Body of pancreas (tissue), 4 donors: ENCODE measurements at regions not wholly inside any gene's neighbourhood (a gene's known extent, or its start where the extent isn't known, plus 50 kb on each side); places are given as distances from the start of the nearest gene placed in this dataset.

ENCODE experiments used
- ATAC-seq: fragments of 150-250 bp; one replicate; pipeline ENCODE4 v1.9.1; 2016
- DNase-seq, 4 donors: peaks; one replicate each; pipeline ENCODE4 v3.0.0-alpha.2; 2019
- H3K27ac ChIP-seq, 4 donors: fragments of 200-600 bp; sonication (generic); 1 replicate in 3 of 4; 2 replicates in 1 of 4; pipeline versions ENCODE4 v1.5.1 to v1.6.1; 2016 to 2019; ENCODE audit warnings: mild to moderate bottlenecking in 1 of 4, mixed read lengths in 1 of 4, moderate library complexity in 1 of 4
- H3K27me3 ChIP-seq, 2 donors: fragments of 200-600 bp; sonication (generic); one replicate each; pipeline ENCODE4 v1.6.0; 2016; ENCODE audit warnings: mild to moderate bottlenecking in 1 of 2
- H3K36me3 ChIP-seq, 2 donors: fragments of 200-600 bp; sonication (generic); replicated peaks in 1 of 2; 2 replicates each; pipeline ENCODE4 v1.5.1; 2016; ENCODE audit warnings: low read depth in 2 of 2; ENCODE audit not compliant: insufficient read depth in 1 of 2
- H3K4me1 ChIP-seq: fragments of 200-600 bp; sonication (generic); one replicate; pipeline ENCODE4 v1.6.0; 2016
- H3K4me3 ChIP-seq, 2 donors: fragments of 200-600 bp; sonication (generic); 1 replicate in 1 of 2; 2 replicates in 1 of 2; pipeline ENCODE4 v1.5.1; 2016 to 2019
- H3K9me3 ChIP-seq, 3 donors: fragments of 200-600 bp; sonication (generic); 1 replicate in 2 of 3; 2 replicates in 1 of 3; pipeline ENCODE4 v1.5.1; 2016
- POLR2A ChIP-seq, 3 donors: fragments of 450-650 bp; IDR thresholded peaks; one replicate each; pipeline ENCODE4 v1.6.1; 2016; ENCODE audit warnings: antibody characterized with exemption in 3 of 3, mild to moderate bottlenecking in 2 of 3
- WGBS, 2 donors: methylation state at CpG; one replicate each; pipeline ENCODE4 v1.1.5; 2017; 5-methylcytosine and 5-hydroxymethylcytosine counted together
- intact Hi-C: fragments of 100-400 bp; cut with DNase I; formaldehyde crosslinking; loops from one replicate; pipeline ENCODE4 v1.15.1; 2023
- TF ChIP-seq, protein P1 (sequence below), 7 experiments: fragments of 450-650 bp in 4 of 7; fragments of 200-600 bp in 3 of 7; sonication (generic) in 3 of 7; IDR thresholded peaks; one replicate each; pipeline ENCODE4 v1.5.1; 2016 to 2019; ENCODE audit warnings: antibody characterized with exemption in 7 of 7

DNA sequence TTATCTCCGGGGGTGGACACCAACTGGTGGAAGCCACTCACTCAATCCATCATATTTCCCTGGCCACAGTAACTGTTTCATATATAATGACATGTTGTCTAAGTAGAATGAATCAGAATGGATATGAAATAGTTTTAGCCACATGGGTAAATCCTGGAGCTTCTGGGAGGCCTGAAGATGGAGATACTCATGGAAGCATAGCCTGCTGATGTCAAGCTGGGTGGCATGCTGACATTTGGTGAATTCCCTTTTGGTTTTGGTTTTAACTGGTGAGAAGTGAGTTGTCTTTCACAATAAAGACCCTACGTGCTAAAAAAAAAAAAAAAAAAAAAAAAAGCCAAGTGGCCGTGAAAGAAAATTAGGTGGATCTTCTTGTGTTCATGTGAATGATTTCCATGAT is 105.3 kb upstream of the ITGA6 start:
- ATAC-seq (no peak), DNase-seq (no peak)
- no peaks in the 10 kb centered on the region for H3K27me3 ChIP-seq
- intact Hi-C loops: no loop called here
- no peaks in the 10 kb centered on the region for H3K9me3 ChIP-seq
- H3K27ac ChIP-seq: no peak overlapping the region
- H3K4me1 ChIP-seq: peaks cover 4% of the 10 kb centered on the region
- WGBS, 2 donors: 87 to 88% methylated on average over 3 of the region's 3 CpGs
- no peaks in the 10 kb centered on the region for H3K36me3 ChIP-seq
- TF ChIP-seq, protein P1, sequence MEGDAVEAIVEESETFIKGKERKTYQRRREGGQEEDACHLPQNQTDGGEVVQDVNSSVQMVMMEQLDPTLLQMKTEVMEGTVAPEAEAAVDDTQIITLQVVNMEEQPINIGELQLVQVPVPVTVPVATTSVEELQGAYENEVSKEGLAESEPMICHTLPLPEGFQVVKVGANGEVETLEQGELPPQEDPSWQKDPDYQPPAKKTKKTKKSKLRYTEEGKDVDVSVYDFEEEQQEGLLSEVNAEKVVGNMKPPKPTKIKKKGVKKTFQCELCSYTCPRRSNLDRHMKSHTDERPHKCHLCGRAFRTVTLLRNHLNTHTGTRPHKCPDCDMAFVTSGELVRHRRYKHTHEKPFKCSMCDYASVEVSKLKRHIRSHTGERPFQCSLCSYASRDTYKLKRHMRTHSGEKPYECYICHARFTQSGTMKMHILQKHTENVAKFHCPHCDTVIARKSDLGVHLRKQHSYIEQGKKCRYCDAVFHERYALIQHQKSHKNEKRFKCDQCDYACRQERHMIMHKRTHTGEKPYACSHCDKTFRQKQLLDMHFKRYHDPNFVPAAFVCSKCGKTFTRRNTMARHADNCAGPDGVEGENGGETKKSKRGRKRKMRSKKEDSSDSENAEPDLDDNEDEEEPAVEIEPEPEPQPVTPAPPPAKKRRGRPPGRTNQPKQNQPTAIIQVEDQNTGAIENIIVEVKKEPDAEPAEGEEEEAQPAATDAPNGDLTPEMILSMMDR (IDR thresholded peaks at IDR 0.05): no peak
- TF ChIP-seq POLR2A (IDR thresholded peaks at IDR 0.05): no peak
- H3K4me3 ChIP-seq: no peak overlapping the region

DNA sequence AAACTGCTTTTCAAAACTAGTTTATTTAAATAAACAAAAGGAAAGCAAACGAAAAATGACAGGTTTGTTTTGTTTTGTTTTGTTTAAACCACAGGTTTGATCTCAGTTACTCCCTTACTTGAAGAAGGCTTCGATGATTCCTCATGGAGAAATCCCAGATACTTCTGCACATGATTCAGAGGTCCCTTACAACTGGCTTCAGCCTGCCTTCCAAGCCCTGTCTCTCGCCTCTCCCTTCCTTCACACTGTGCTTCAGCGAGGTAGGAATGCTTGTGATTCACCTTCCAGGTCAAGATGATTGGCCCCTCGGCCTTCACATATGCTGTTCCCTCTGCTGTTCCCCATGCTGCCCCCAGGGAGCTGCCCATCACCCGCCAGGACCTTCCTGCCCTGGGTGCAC is 104.1 kb upstream of the ITGA6 start:
- Histone ChIP-seq H3K36me3 (no peaks in the 10 kb centered on the region), H3K27ac (no peak overlapping the region), H3K27me3 (no peaks in the 10 kb centered on the region), H3K9me3 (no peaks in the 10 kb centered on the region), H3K4me3 (no peak overlapping the region), H3K4me1 (peaks cover 4% of the 10 kb centered on the region)
- DNase-seq (no peak), ATAC-seq (no peak)
- intact Hi-C loops: no loop called here
- no peak for TF ChIP-seq POLR2A (IDR thresholded peaks at IDR 0.05)
- TF ChIP-seq, protein P1 (IDR thresholded peaks at IDR 0.05): no peak
- WGBS, 2 donors: 75 to 76% methylated on average over 6 of the region's 6 CpGs

DNA sequence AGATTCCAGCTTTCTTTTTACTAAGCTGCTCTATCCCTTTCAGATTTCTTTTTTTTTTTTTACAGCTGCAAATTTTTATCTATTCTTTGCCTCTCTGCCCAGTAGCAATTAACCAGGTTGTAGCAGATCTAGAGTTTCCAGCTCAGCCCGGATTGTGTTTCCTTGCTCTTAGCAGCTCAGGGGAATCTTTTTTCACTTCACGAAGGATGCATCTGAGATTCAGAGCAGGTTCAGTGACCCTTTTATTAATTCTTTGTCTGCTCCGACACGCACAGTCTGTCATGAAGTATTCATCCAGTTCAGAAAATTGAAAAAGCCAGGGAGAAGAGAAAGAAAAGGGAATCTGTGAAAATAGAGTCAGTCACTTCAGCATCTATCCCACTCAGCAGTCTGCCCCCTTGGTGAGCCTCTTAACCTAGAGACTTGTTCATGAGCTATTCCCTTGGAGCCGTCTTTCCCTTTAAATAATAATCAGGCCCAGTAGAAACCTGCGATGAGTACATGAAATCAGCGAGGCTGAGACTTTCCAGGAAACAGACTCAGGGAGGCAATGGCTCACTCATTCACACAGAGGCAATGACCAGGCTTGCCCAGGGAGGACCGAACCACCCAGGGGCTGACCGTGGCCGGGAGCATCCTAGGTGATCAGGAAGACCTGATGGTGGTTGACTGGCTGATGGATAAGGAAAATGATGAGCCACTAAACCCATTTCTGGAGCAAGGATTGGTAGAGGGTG is 103.4 kb upstream of the ITGA6 start:
- intact Hi-C loops: no loop called here
- H3K9me3 ChIP-seq: no peaks in the 10 kb centered on the region
- no peak overlapping the region for H3K4me3 ChIP-seq
- TF ChIP-seq, protein P1 (IDR thresholded peaks at IDR 0.05): no peak
- TF ChIP-seq POLR2A (IDR thresholded peaks at IDR 0.05): no peak
- peaks cover 9% of the 10 kb centered on the region for H3K4me1 ChIP-seq
- ATAC-seq (no peak), DNase-seq (no peak)
- H3K36me3 ChIP-seq: no peaks in the 10 kb centered on the region
- WGBS, 2 donors: 64 to 89% methylated on average over 10 of the region's 10 CpGs
- no peaks in the 10 kb centered on the region for H3K27me3 ChIP-seq
- H3K27ac ChIP-seq: no peak overlapping the region

DNA sequence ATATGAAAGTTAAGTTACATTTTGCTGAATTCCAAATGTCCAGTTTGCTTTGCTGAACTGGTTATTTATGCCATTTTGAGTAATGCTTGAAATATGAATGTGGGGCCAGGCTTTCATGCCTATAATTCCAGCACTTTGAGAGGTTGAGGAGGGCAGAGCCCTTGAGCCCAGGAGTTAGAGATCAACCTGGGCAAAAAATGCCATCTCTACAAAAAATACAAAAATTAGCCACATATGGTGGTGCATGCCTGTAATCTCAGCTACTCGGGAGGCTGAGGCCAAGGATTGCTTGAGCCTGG is 101.2 kb upstream of the ITGA6 start:
- no peak for DNase-seq
- Histone ChIP-seq H3K9me3 (no peaks in the 10 kb centered on the region), H3K36me3 (no peaks in the 10 kb centered on the region), H3K4me3 (no peak overlapping the region), H3K27ac (no peak overlapping the region), H3K4me1 (peaks cover 30% of the 10 kb centered on the region), H3K27me3 (no peaks in the 10 kb centered on the region)
- no peak for ATAC-seq
- intact Hi-C loops: no loop called here
- WGBS, 2 donors: 80 to 94% methylated on average over 1 of the region's 1 CpG
- TF ChIP-seq, protein P1 (IDR thresholded peaks at IDR 0.05): no peak
- no peak for TF ChIP-seq POLR2A (IDR thresholded peaks at IDR 0.05)
